Activated naive CD4-positive, alpha-beta T cell treated with anti-CD3 and anti-CD28 coated beads, Interleukin-2, amount 50 U/mL, for 72 hours (primary cell): ENCODE measurements at regions not wholly inside any gene's neighbourhood (a gene's known extent, or its start where the extent isn't known, plus 50 kb on each side); places are given as distances from the start of the nearest gene placed in this dataset.
"Not testable (repeated sequence)": the region's sequence is repeated elsewhere in the genome, so short reads cannot be mapped to it uniquely, and the experiment has no call there.

Experiments
- ATAC-seq, 2 donors: fragments of 150-1000 bp; cut with Tn5 transposase; 2 replicates each; pipeline ENCODE4 v1.10.0; 2021; ENCODE audit warnings: mild to moderate bottlenecking in 2 of 2, moderate library complexity in 2 of 2
- DNase-seq, 2 donors: peaks; one replicate each; pipeline ENCODE4 v3.0.0; 2021 to 2022; ENCODE audit warnings: low spot score in 2 of 2
- H3K27ac Mint-ChIP-seq, 2 donors: one replicate each; pipeline ENCODE4 v1.8.0; 2022; ENCODE audit warnings: mild to moderate bottlenecking in 2 of 2, mixed read lengths in 2 of 2
- H3K36me3 Mint-ChIP-seq, 2 donors: one replicate each; pipeline ENCODE4 v1.8.0; 2022; ENCODE audit warnings: mixed read lengths in 2 of 2
- H3K9me3 Mint-ChIP-seq, 2 donors: one replicate each; pipeline ENCODE4 v1.8.0; 2022; ENCODE audit warnings: mixed read lengths in 2 of 2

DNA sequence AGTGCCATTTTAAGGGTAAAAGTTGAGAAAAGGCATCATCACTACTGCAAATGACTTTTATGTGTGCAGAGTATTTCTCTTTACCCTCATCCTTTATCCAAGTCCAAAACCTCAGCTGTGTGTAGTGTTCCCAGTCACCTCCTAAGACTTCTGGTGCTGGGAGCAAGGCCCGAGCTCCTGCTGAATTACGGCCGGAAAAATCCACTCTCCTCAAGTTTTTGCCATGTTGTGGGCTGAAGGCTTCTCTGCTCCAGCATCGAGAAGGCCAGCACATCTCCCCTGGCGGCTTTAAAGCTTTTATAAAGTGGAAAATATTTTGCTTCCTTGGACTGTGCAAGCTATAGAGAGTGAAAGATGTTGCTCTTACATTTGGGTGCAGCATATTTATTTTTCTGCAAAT is 153.2 kb upstream of the THBS2 start:
- no peak for ATAC-seq
- H3K27ac Mint-ChIP-seq = no peak overlapping the region
- no peaks in the 10 kb centered on the region for H3K9me3 Mint-ChIP-seq
- H3K36me3 Mint-ChIP-seq = no peaks in the 10 kb centered on the region
- DNase-seq = no peak

DNA sequence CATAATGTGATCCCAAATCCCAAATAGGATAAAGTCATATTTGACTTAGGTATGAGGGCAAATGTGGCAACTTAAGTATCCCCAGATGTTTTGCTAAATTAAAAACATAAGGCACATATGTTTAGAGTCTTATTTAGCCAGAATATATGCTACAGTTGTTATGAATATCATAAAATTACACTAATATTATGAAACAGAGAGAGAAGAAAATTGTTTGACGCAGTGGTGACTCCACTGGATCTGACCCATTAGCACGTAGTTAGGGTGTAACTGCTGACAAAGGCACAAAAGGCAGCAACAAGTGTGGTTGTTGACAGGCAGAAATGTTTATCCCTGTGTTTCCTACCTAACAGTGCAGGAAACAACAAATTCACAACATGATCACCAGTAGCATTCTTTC is 152.4 kb upstream of the THBS2 start:
- Mint-ChIP-seq H3K36me3 (no peaks in the 10 kb centered on the region), H3K9me3 (no peaks in the 10 kb centered on the region), H3K27ac (no peak overlapping the region)
- ATAC-seq (no peak), DNase-seq (no peak)

DNA sequence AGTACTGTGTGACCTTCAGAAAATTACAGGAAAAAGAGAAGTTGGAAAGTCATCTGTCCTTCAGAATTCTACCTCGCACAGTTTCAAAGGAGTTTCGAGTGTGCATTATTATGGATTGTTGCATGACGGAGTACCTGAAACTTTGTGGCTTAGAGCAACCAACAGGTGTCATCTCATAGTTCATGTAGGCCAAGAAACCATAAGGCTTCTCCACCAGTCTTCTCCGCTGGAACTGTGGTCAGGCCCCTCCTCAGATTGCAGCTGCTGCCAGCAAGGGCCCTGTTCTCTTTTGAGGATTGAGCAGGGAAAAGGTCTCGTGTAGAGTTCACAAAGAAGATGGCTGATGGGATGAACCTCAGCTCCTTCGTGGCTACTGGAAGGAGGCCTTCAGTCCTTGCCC is 151.2 kb upstream of the THBS2 start:
- Mint-ChIP-seq H3K27ac (no peak overlapping the region), H3K9me3 (no peaks in the 10 kb centered on the region), H3K36me3 (no peaks in the 10 kb centered on the region)
- DNase-seq = no peak
- no peak for ATAC-seq

DNA sequence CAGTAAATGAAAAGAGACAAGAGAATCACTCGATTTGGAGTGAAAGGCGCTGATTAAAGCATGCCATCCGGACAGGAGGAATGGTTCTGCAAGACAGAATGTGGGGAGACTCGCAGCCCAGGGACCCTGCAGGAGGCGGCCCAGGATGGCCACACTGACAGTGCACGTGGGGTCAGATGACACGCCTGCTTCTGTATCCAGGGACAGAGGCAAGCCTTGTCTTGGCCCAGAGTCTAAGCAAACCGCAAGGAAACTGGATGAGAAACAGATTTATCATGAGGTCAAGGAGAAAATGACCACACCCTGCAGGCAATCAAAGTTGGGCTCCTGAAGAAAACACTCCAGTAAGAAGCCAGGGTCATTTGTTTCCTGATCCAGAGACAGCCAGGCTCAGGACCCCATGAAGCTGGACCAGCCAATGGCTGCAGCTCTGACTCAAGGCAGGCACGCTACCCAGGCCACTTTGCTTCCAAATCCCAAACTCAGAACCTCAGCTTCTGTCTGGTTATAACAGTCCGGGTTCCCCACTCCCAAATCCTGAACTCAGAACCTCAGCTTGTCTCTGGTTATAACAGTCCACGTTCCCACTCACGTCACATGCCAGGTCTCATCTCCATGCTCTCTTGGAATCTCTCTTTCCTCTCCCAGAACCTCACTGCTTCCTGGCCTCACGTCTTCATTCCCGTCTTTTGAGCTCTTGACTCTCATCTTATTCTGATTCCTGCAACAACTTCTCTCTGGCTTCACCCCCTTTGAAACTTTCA is 144.9 kb upstream of the THBS2 start:
- no peak overlapping the region for H3K27ac Mint-ChIP-seq
- no peaks in the 10 kb centered on the region for H3K9me3 Mint-ChIP-seq
- no peak for ATAC-seq
- DNase-seq = no peak
- H3K36me3 Mint-ChIP-seq = no peaks in the 10 kb centered on the region

DNA sequence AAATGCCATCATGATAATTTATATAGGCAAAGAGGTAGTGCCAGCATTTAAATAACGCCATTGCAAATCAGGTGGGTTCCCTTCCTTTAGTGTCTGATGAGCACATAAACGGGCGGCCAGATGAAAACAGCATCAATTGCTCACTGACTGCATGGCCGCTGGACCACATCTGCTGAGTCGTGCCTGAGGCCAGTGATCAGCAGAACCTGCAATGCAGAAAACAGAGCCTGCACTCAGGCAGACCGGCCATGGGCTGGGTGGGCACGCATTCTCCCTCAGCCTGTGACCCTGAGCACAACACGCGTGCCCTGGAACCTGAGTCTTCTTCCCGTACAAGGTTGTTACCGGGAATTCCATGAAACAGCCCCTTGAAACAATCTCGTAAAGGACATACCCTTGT is 144.0 kb upstream of the THBS2 start:
- H3K9me3 Mint-ChIP-seq = no peaks in the 10 kb centered on the region
- no peak overlapping the region for H3K27ac Mint-ChIP-seq
- no peaks in the 10 kb centered on the region for H3K36me3 Mint-ChIP-seq

DNA sequence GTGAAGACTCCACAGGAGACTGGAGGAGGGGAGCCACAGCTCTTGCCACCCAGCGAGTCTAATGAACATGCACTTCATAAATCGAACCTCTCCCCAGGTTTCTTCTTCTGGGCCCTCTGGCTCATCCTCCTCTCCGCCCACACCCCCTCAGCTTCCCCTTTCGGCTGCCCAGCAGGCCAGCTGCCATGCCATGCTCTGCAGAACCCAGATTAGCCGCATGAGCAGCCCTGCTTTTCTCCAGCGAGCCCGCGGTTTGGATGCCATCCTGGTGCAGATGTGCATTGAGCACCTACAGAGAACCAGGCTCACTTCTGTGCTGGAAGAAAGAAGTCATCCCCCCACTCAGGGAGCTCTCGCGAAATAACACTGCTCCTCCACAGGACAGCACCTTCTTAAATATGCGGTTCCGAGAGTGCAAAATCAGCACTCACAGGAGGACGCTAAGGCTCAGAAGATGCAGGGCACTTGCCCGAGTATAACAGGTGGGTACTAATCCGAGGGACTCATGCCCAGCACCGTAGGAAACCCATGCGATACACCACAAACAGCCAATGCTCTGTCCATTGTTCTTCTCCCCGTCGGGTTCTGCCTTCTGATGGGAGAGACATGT is 143.0 kb upstream of the THBS2 start:
- H3K36me3 Mint-ChIP-seq = peaks cover 4 to 6% of the 10 kb centered on the region in 2 donors
- H3K9me3 Mint-ChIP-seq = peaks cover 0 to under 1% of the 10 kb centered on the region in 2 donors
- ATAC-seq (no peak), DNase-seq (no peak)
- no peak overlapping the region for H3K27ac Mint-ChIP-seq

More for the DNA sequence above, 144.0 kb upstream of the THBS2 start:
- no peak for DNase-seq
- ATAC-seq = no peak

DNA sequence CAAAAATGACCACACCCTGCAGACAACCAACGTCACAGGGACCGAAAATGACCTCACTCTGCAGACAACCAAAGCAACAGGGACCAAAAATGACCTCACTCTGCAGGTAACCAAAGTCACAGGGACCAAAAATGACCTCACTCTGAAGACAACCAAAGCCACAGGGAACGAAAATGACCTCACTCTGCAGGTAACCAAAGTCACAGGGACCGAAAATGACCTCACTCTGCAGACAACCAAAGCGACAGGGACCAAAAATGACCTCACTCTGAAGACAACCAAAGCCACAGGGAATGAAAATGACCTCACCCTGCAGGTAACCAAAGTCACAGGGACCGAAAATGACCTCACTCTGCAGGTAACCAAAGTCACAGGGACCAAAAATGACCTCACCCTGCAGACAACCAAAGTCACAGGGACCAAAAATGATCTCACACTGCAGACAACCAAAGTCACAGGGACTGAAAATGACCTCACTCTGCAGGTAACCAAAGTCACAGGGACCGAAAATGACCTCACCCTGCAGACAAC is 142.4 kb upstream of the THBS2 start:
- H3K9me3 Mint-ChIP-seq, H3K27ac Mint-ChIP-seq, DNase-seq, H3K36me3 Mint-ChIP-seq, ATAC-seq: not testable (repeated sequence)

DNA sequence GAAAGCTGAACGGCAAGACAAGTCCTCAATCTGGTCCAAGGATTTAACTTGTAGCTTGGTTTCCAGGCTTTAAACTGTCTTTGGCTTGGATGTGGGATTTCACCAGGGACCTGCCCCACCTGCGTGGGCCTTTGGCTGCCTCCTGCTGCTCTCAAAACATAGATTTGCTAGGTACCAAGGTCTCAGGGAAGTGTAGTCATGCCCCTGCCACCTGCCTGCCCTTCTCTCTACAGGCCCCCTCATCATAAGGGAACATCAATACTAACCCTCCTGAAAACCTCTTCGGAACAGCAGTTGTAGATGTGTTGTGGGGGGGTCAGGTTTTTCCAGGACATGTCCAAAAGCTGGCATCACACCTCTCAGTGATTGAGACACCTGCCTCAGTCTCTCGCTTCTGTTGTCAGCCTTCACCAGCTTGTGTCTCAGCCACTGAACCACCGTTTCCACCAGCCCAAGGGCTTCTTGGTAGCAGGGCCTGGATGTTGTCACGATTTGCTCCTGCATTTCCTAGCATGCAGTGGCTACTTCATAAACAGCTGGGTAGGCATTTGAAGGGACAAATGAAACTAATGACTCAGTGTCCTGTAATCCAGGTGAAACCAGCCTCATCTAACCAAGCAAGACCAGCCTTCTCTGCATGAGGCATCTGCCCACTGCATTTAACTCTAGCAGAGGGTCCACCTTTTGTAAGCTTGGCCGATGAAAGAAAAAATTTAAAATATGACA is 141.6 kb upstream of the THBS2 start:
- peaks cover 4 to 6% of the 10 kb centered on the region in 2 donors for H3K36me3 Mint-ChIP-seq
- no peak overlapping the region for H3K27ac Mint-ChIP-seq
- peaks cover 0 to 10% of the 10 kb centered on the region in 2 donors for H3K9me3 Mint-ChIP-seq
- DNase-seq (no peak), ATAC-seq (no peak)

DNA sequence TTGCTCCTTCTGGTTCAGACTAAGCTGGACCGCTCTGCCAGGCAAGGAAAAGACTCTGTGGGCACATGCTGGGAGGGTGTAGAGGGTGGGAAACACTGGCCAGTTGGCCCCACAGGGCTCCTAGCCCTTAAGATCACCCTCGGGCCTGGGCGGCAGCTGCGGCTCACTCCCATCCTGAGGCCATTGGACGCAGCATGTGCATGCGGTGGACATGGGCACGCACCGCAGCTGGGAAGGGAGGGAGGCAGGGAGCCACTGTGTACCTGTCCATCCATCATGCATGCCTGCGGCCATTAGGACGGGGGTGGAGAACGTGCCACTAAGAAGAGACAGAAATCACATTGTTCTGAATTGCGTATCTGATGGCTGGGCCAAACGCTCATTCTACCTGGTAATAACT is 140.1 kb upstream of the THBS2 start:
- Mint-ChIP-seq H3K36me3 (peaks cover 4 to 14% of the 10 kb centered on the region in 2 donors), H3K9me3 (peaks cover 0 to 21% of the 10 kb centered on the region in 2 donors), H3K27ac (no peak overlapping the region)
- DNase-seq (no peak), ATAC-seq (no peak)

DNA sequence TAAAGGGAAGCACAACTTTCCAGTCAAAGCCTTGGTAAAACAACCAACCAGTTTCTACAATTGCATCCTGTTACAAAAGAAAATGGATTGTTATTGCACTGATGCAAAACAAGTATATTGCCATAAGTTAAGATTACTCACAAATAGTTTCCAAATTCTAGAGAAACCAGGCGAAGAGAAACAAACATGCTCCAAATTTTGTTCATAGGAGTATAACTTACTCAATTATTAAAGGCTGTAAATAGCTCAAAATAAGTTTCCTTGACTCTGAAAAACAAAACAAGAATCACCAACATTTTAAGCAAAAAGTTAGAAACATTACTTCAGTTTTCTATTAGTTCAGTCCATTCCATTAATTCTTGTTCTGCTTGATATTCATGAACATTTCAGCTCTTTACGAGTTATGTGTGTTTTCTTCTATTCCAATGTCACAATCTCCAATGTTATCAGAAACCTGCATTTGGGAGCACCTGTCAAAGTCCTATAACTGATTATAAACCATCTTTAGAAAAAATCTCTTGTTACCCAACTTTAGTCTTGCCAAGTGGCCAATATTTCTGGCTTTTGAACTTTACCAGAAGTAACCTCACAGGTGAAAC is 137.9 kb upstream of the THBS2 start:
- H3K36me3 Mint-ChIP-seq = peaks cover 4 to 14% of the 10 kb centered on the region in 2 donors
- DNase-seq (no peak), ATAC-seq (no peak)
- no peak overlapping the region for H3K27ac Mint-ChIP-seq
- H3K9me3 Mint-ChIP-seq = peaks cover 0 to 21% of the 10 kb centered on the region in 2 donors

DNA sequence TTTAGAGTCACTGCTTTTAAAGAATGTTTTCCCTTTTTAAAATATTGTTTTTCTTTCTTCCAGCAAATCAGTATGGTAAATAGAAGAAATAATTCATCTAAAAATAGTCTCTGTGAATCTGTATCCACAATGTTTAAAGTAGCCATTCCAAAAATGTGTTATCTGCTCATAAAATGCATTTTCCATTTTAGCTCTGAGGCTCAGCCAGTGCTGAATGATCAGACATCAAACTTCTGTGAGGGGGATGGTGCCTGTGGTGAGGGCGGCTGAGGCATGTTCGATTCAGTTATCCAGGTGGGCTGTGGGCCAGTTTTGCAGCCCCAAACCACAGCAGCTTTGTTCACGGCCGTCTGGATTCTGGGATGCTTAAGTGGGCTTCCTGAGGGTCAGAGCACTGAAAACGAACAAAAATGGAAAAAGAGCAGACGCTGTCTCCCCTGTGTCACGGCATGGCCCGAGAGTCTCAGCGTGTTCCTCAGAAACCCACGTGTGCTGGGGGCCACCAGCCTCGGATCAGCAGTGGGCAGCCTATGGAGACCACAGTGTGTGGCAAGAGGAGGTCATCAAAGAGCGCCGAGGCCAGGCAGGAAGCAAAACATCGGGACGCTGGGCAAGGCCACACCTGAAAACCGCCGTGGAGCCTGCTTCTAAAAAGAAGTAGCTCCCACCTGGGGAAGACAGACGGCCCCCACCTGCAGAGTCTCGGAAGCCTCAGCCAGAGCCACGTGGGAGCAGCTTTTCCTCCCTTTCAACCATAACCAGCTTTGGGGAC is 134.9 kb upstream of the THBS2 start:
- H3K9me3 Mint-ChIP-seq = peaks cover 3 to 27% of the 10 kb centered on the region in 2 donors
- DNase-seq (no peak), ATAC-seq (no peak)
- peaks cover 4 to 14% of the 10 kb centered on the region in 2 donors for H3K36me3 Mint-ChIP-seq
- no peak overlapping the region for H3K27ac Mint-ChIP-seq

DNA sequence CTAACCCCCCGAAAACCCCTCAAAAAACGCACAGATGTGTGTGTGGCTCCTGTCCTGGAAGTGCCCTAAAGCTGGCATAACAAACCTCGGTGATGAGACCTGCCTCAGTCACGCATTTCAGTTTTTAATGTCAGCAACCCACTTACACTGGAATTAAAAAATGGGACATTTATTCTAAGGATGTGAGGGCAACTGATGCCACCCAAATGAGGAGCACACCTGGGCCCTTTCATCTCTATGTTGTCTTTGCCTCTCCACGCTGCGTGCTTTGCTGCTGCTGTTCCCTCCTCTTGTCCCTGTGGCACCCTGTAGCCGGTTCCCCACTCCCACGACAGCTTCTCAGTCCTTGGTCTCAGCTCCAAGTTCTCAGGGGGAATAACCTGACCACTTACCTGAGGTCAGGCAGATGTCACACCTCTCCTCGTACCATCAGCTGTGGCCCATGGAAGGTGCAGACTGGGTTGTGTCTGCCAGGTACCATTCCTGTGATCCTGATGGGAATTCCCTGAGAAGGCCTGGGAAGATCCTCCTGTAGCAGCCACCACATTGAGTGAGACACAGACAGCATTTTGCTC is 134.2 kb upstream of the THBS2 start:
- no peak for DNase-seq
- no peak for ATAC-seq
- Mint-ChIP-seq H3K9me3 (peaks cover 3 to 32% of the 10 kb centered on the region in 2 donors), H3K27ac (peak overlapping the region in 1 of 2 donors; percentile 6), H3K36me3 (peaks cover 4 to 14% of the 10 kb centered on the region in 2 donors)

DNA sequence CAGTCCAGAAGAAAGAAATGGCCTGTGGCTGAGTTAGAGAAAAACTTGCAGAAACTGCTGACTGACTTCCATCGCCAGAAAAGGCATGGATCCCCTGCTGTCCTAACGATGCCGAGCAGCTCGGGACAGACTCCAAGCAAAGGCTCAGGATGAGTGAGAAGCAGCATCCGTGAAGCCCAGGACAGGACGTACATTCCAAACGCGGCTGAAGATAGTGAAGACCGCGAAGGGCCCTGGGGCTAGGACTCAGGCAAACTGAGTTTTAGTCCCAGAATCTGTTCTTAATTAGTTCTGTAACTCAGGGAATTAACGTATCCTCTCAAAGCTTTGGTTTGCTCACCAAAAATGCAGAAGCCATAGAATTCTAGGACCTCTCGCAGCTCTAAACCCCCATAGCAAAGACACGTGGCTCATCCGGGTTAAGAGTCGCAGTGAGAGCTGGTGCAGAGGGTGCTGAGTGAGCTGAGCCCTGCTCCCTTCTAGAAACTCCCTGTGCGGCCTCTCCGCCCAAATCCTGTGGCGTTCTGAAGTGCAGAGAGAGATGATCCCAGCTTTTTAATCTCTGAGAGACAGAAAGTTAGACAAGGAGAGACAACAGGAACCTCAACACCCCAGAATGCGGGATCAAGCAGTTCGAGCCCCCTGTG is 132.9 kb upstream of the THBS2 start:
- DNase-seq = no peak
- Mint-ChIP-seq H3K36me3 (peaks cover 0 to 7% of the 10 kb centered on the region in 2 donors), H3K27ac (no peak overlapping the region), H3K9me3 (peaks cover 3 to 30% of the 10 kb centered on the region in 2 donors)
- ATAC-seq = no peak

DNA sequence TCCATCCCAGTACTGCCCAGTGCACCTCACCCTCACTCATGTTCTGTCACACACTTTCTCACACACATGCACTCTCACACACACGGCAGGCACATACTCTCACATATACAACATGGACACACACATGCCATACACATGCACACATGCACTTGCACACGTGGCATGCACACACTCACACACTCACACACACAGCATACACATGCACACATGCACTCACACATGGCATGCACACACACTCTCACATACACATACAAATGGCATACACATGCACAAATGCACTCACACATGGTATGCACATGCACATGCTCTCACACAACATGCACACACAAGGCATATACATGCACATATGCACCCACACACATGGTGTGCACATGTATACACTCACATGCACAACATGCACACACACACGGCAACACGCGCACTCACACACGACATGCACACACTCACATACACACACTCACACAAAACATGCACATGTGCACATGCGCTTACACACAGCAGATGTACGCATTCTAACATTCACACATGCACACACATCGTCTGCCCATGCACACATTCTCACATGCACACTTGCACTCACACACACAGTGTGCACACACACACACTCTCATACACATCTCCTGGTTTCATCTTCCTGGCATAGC is 131.7 kb upstream of the THBS2 start:
- Mint-ChIP-seq H3K27ac (no peak overlapping the region), H3K36me3 (peaks cover 0 to 7% of the 10 kb centered on the region in 2 donors), H3K9me3 (peaks cover 3 to 23% of the 10 kb centered on the region in 2 donors)
- ATAC-seq (no peak), DNase-seq (no peak)

DNA sequence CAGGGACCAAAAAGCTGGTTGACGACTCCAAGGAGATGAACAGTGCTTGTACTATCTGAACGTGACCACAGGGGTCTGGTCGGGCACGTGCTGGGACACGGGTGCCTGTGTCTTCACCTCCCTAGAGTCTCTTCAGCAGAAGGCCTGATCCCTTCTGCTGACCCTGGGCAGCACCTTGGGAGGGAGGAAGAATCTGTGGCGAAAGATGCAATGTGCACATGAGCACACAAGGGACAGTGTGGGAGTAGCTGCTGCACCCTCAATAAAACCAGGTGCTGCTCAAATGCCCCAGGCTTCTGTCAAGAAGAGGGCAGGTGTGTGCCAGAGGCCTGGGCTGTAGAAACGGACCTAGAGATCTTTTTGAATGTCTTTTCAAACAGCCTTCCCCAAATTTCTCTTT is 130.6 kb upstream of the THBS2 start:
- DNase-seq (no peak), ATAC-seq (no peak)
- Mint-ChIP-seq H3K9me3 (peaks cover 3 to 15% of the 10 kb centered on the region in 2 donors), H3K27ac (no peak overlapping the region), H3K36me3 (peaks cover 0 to 1% of the 10 kb centered on the region in 2 donors)
